ENCODE measurements at regions not wholly inside any gene's neighbourhood (a gene's known extent, or its start where the extent isn't known, plus 50 kb on each side); places are given as distances from the start of the nearest gene placed in this dataset.

GRCh38 chr5:129223178-129223577 lies 128.6 kb downstream of the ISOC1 start:
- no peaks in the 10 kb centered on the region for H3K4me1 ChIP-seq (ENCODE audit: low read depth)
- no peaks in the 10 kb centered on the region for H3K36me3 ChIP-seq (ENCODE audit: low read depth)
- H3K9me3 ChIP-seq: no peaks in the 10 kb centered on the region
- TF ChIP-seq, protein P1, sequence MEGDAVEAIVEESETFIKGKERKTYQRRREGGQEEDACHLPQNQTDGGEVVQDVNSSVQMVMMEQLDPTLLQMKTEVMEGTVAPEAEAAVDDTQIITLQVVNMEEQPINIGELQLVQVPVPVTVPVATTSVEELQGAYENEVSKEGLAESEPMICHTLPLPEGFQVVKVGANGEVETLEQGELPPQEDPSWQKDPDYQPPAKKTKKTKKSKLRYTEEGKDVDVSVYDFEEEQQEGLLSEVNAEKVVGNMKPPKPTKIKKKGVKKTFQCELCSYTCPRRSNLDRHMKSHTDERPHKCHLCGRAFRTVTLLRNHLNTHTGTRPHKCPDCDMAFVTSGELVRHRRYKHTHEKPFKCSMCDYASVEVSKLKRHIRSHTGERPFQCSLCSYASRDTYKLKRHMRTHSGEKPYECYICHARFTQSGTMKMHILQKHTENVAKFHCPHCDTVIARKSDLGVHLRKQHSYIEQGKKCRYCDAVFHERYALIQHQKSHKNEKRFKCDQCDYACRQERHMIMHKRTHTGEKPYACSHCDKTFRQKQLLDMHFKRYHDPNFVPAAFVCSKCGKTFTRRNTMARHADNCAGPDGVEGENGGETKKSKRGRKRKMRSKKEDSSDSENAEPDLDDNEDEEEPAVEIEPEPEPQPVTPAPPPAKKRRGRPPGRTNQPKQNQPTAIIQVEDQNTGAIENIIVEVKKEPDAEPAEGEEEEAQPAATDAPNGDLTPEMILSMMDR (IDR thresholded peaks at IDR 0.05): no peak
- ATAC-seq (no peak), DNase-seq (no peak)
- intact Hi-C loops (cut with DNase I, micrococcal nuclease): no loop called here
- H3K4me3 ChIP-seq: no peak overlapping the region

DNA sequence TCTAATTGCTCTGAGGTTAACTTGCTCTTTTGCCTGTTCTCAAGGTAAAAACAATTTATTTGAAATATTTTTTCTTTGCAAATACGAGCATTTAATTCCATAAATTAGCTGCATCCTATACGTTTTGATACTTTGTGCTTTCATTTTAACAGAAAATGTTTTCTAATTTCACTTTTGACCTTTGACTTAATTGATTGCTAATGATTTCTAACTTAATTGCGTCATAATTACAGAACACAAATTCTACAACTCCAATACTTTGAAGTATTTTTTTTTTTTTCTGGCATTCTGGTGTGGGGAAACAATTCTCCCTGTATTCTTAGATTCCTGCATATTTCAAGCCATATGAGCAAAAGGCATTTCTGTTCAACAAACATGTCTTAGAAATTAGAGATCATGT lies 134.0 kb downstream of the ISOC1 start:
- H3K9me3 ChIP-seq: no peaks in the 10 kb centered on the region
- no peaks in the 10 kb centered on the region for H3K36me3 ChIP-seq (ENCODE audit: low read depth)
- ATAC-seq (no peak), DNase-seq (no peak)
- no peak overlapping the region for H3K4me3 ChIP-seq
- TF ChIP-seq, protein P1 (IDR thresholded peaks at IDR 0.05): no peak
- intact Hi-C loops (cut with DNase I, micrococcal nuclease): no loop called here
- no peaks in the 10 kb centered on the region for H3K4me1 ChIP-seq (ENCODE audit: low read depth)

DNA sequence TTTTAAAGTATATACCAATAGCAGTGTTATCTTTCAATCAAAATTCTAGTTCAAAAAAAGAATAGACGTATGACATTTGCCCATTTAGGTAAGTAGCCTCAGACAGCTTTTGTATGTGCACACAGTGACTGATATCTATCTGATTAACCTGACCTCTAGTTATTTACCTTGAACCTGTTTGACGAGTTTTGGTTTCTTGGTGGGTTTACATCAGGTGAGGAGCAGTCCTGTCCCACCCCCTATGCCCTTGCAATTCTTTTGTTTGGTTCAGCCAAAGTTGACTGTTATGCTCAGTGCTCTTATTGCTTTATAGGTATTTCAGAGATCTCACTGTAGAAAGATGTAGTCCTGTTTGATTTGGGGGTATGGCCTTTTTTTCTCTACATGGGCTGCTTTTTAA lies 147.2 kb downstream of the ISOC1 start:
- DNase-seq: no peak
- Histone ChIP-seq H3K4me3 (no peak overlapping the region), H3K36me3 (ENCODE audit: low read depth) (no peaks in the 10 kb centered on the region), H3K4me1 (ENCODE audit: low read depth) (no peaks in the 10 kb centered on the region), H3K9me3 (no peaks in the 10 kb centered on the region)
- TF ChIP-seq, protein P1 (IDR thresholded peaks at IDR 0.05): no peak
- no peak for ATAC-seq
- intact Hi-C loops (cut with DNase I, micrococcal nuclease): no loop called here

DNA sequence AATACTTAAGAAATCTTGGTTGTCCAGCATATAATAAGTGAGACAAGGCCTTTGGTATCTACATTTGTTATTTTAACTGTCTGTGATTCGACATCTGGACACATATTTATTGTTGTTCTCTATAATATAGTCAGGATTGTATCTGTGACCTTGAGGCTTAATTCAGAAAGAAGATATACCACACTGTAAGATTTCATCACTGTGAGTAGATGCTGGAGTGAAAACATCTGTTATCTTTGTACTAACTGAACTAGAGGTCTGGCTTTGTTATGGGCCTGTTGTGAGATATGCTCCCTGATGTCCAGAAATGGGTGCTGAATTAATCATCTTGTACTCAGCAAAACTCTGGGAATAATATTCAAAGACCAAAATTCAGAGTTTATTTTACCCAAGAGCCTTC lies 148.5 kb downstream of the ISOC1 start:
- no peaks in the 10 kb centered on the region for H3K9me3 ChIP-seq
- no peaks in the 10 kb centered on the region for H3K4me1 ChIP-seq (ENCODE audit: low read depth)
- no peaks in the 10 kb centered on the region for H3K36me3 ChIP-seq (ENCODE audit: low read depth)
- intact Hi-C loops (cut with DNase I, micrococcal nuclease): no loop called here
- H3K4me3 ChIP-seq: no peak overlapping the region
- ATAC-seq (no peak), DNase-seq (no peak)
- TF ChIP-seq, protein P1 (IDR thresholded peaks at IDR 0.05): no peak

DNA sequence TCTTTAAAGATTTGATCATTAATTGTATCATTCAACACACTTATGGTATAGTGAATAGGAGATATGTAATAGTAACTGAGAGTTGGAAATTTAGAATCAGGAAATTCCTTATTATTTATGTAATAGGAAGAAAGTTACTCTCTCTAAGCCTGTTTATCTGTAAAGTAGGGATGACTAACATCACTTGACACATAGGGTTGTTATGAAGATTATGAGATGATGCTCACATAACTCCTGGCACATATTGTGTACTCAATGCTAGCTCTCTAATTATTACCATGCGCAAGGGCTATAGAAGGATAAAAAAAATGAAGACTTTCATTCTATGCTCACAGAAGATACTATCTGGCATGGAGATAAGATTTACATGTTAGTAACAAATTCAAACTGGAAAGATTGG lies 149.9 kb downstream of the ISOC1 start:
- no peak for DNase-seq
- no peaks in the 10 kb centered on the region for H3K4me1 ChIP-seq (ENCODE audit: low read depth)
- no peak for ATAC-seq
- intact Hi-C loops (cut with DNase I, micrococcal nuclease): no loop called here
- H3K36me3 ChIP-seq (ENCODE audit: low read depth): no peaks in the 10 kb centered on the region
- H3K9me3 ChIP-seq: no peaks in the 10 kb centered on the region
- no peak overlapping the region for H3K4me3 ChIP-seq
- TF ChIP-seq, protein P1 (IDR thresholded peaks at IDR 0.05): no peak

GRCh38 chr5:129245489-129245888 lies 150.9 kb downstream of the ISOC1 start:
- no peaks in the 10 kb centered on the region for H3K9me3 ChIP-seq
- TF ChIP-seq, protein P1 (IDR thresholded peaks at IDR 0.05): no peak
- no peaks in the 10 kb centered on the region for H3K36me3 ChIP-seq (ENCODE audit: low read depth)
- DNase-seq (no peak), ATAC-seq (no peak)
- no peaks in the 10 kb centered on the region for H3K4me1 ChIP-seq (ENCODE audit: low read depth)
- H3K4me3 ChIP-seq: no peak overlapping the region
- intact Hi-C loops (cut with DNase I, micrococcal nuclease): no loop called here
